ENCODE measurements at regions not wholly inside any gene's neighbourhood (a gene's known extent, or its start where the extent isn't known, plus 50 kb on each side); places are given as distances from the start of the nearest gene placed in this dataset.
"Not testable (repeated sequence)": the region's sequence is repeated elsewhere in the genome, so short reads cannot be mapped to it uniquely, and the experiment has no call there.

- no peak for DNase-seq (ENCODE audit: low spot score)
Measured at GRCh38 chr10:2920637-2921036, 146.7 kb upstream of the PFKP start.

- DNase-seq (ENCODE audit: low spot score): no peak
Measured at GRCh38 chr10:2920168-2920567, 147.2 kb upstream of the PFKP start.

- no peak for DNase-seq (ENCODE audit: low spot score)
Measured at GRCh38 chr10:2919016-2919415, 148.3 kb upstream of the PFKP start.

GRCh38 chr10:2918489-2918888 lies 148.9 kb upstream of the PFKP start:
- no peak for DNase-seq (ENCODE audit: low spot score)

GRCh38 chr10:2917926-2918325 lies 149.4 kb upstream of the PFKP start:
- no peak for DNase-seq (ENCODE audit: low spot score)

GRCh38 chr10:2915412-2915811 lies 151.9 kb upstream of the PFKP start:
- no peak for DNase-seq (ENCODE audit: low spot score)

- DNase-seq (ENCODE audit: low spot score): no peak
Measured at GRCh38 chr10:2914741-2915140, 152.6 kb upstream of the PFKP start.

- DNase-seq (ENCODE audit: low spot score): no peak
Measured at GRCh38 chr10:2913474-2913873, 153.9 kb upstream of the PFKP start.

- DNase-seq (ENCODE audit: low spot score): no peak
Measured at GRCh38 chr10:2910656-2911055, 156.7 kb upstream of the PFKP start.

GRCh38 chr10:2909921-2910320 lies 157.4 kb upstream of the PFKP start:
- DNase-seq (ENCODE audit: low spot score): no peak

GRCh38 chr10:2908851-2909630 lies 158.3 kb upstream of the PFKP start:
- no peak for DNase-seq (ENCODE audit: low spot score)

- DNase-seq (ENCODE audit: low spot score): no peak
Measured at GRCh38 chr10:2906974-2907373, 160.4 kb upstream of the PFKP start.

GRCh38 chr10:2905851-2906250 lies 161.5 kb upstream of the PFKP start:
- no peak for DNase-seq (ENCODE audit: low spot score)

- DNase-seq (ENCODE audit: low spot score): no peak
Measured at GRCh38 chr10:2900530-2900929, 166.8 kb upstream of the PFKP start.

GRCh38 chr10:2899246-2899951 lies 167.9 kb upstream of the PFKP start:
- no peak for DNase-seq (ENCODE audit: low spot score)

- no peak for DNase-seq (ENCODE audit: low spot score)
Measured at GRCh38 chr10:2898509-2898860, 168.9 kb upstream of the PFKP start.

GRCh38 chr10:2897619-2898508 lies 169.5 kb upstream of the PFKP start:
- no peak for DNase-seq (ENCODE audit: low spot score)

- DNase-seq (ENCODE audit: low spot score): not testable (repeated sequence)
Measured at GRCh38 chr10:2896334-2896733, 171.0 kb upstream of the PFKP start.

GRCh38 chr10:2895594-2896196 lies 171.7 kb upstream of the PFKP start:
- no peak for DNase-seq (ENCODE audit: low spot score)

GRCh38 chr10:2893991-2894390 lies 173.4 kb upstream of the PFKP start:
- DNase-seq (ENCODE audit: low spot score): no peak

- no peak for DNase-seq (ENCODE audit: low spot score)
Measured at GRCh38 chr10:2893158-2893845, 174.0 kb upstream of the PFKP start.

GRCh38 chr10:2891770-2892124 lies 175.6 kb upstream of the PFKP start:
- DNase-seq (ENCODE audit: low spot score): no peak

Measured in CD4-positive, alpha-beta T cell treated with Interleukin-2 at 100 ng/mL for 4 hours (primary cell).